ENCODE measurements at regions not wholly inside any gene's neighbourhood (a gene's known extent, or its start where the extent isn't known, plus 50 kb on each side); places are given as distances from the start of the nearest gene placed in this dataset.

GRCh38 chr3:3603351-3603750 lies 195.9 kb upstream of the LRRN1 start:
- H3K27me3 ChIP-seq, result no peaks in the 10 kb centered on the region
- H3K4me1 ChIP-seq, result no peaks in the 10 kb centered on the region
- no peak for DNase-seq
- no peaks in the 10 kb centered on the region for H3K36me3 ChIP-seq
- H3K9me3 ChIP-seq, result no peaks in the 10 kb centered on the region
- TF ChIP-seq CTCF (IDR thresholded peaks at IDR 0.05; ENCODE audit: low read depth, low read length), result no peak
- H3K4me3 ChIP-seq (ENCODE audit: low read depth, low read length), result no peak overlapping the region

DNA sequence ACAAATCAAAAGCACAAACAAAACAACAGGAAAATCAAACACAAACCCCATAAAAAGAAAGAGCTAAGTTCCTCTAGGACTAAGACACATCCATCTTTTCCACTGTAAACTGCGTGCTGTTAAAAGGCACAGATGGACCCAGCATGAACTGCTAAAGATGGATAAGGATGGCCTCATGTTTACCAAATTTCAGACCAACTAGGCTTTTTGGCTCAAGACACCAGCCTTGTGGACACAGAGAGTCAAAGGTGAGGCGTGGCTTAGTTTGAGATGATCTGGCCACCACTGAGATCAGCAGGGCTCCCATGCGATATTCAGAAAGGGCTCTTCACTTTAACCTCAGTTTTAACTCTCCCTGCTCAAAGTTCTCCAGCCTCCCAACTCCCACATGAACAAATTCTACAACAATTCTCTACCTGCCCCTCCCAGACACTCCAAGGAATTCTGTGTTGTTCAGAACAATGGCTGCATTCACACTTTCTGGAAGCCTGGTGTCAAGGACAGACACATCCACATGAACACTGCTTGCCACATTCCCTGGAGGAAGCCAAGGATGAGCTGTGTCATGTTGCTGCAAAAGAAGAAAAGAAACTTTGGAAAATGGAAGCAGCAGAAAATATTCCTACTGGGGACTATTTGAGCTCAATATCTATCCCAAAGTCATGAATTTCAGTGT lies 198.4 kb upstream of the LRRN1 start:
- no peak for TF ChIP-seq CTCF (IDR thresholded peaks at IDR 0.05; ENCODE audit: low read depth, low read length)
- Histone ChIP-seq H3K4me1 (no peaks in the 10 kb centered on the region), H3K27me3 (no peaks in the 10 kb centered on the region), H3K9me3 (no peaks in the 10 kb centered on the region), H3K36me3 (no peaks in the 10 kb centered on the region), H3K4me3 (ENCODE audit: low read depth, low read length) (no peak overlapping the region)
- no peak for DNase-seq

GRCh38 chr3:3599016-3599415 lies 200.2 kb upstream of the LRRN1 start:
- Histone ChIP-seq H3K4me3 (ENCODE audit: low read depth, low read length) (no peak overlapping the region), H3K9me3 (no peaks in the 10 kb centered on the region), H3K27me3 (no peaks in the 10 kb centered on the region), H3K4me1 (no peaks in the 10 kb centered on the region), H3K36me3 (no peaks in the 10 kb centered on the region)
- no peak for DNase-seq
- TF ChIP-seq CTCF (IDR thresholded peaks at IDR 0.05; ENCODE audit: low read depth, low read length), result no peak

DNA sequence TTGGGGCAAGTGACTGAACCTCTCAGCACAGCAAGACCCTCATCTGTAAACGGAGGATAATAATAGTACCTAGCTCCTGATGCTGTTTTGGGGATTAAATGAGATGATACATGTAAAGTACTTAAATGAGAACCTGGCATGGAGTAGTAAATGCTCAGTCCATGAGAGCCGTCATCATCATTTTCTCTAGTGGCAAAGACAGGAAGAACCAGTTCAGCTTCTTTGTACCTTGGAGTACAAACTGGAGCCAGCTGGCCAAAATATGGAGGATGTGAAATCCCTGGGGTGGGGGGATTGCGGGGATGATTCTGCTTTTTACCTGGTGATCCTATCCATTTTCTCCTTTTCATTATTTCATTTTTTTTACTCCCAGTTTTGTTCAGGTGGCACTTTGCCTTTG lies 204.2 kb upstream of the LRRN1 start:
- Histone ChIP-seq H3K4me3 (ENCODE audit: low read depth, low read length) (no peak overlapping the region), H3K4me1 (no peaks in the 10 kb centered on the region), H3K36me3 (no peaks in the 10 kb centered on the region), H3K9me3 (no peaks in the 10 kb centered on the region), H3K27me3 (no peaks in the 10 kb centered on the region)
- no peak for DNase-seq
- no peak for TF ChIP-seq CTCF (IDR thresholded peaks at IDR 0.05; ENCODE audit: low read depth, low read length)

- Histone ChIP-seq H3K27me3 (no peaks in the 10 kb centered on the region), H3K9me3 (no peaks in the 10 kb centered on the region), H3K4me3 (ENCODE audit: low read depth, low read length) (no peak overlapping the region), H3K4me1 (no peaks in the 10 kb centered on the region), H3K36me3 (no peaks in the 10 kb centered on the region)
- no peak for TF ChIP-seq CTCF (IDR thresholded peaks at IDR 0.05; ENCODE audit: low read depth, low read length)
- no peak for DNase-seq
Observed at GRCh38 chr3:3589715-3590130, 209.5 kb upstream of the LRRN1 start.

GRCh38 chr3:3587647-3587972 lies 211.6 kb upstream of the LRRN1 start:
- no peak for TF ChIP-seq CTCF (IDR thresholded peaks at IDR 0.05; ENCODE audit: low read depth, low read length)
- DNase-seq, result no peak
- no peak overlapping the region for H3K4me3 ChIP-seq (ENCODE audit: low read depth, low read length)

More at GRCh38 chr3:3587647-3587972, 211.6 kb upstream of the LRRN1 start:
- Histone ChIP-seq H3K4me1 (no peaks in the 10 kb centered on the region), H3K27me3 (no peaks in the 10 kb centered on the region), H3K9me3 (no peaks in the 10 kb centered on the region), H3K36me3 (no peaks in the 10 kb centered on the region)
